K562 (cell line): ENCODE measurements at regions not wholly inside any gene's neighbourhood (a gene's known extent, or its start where the extent isn't known, plus 50 kb on each side); places are given as distances from the start of the nearest gene placed in this dataset.

ENCODE experiments used
- ATAC-seq: fragments of 200-7000 bp; cut with Tn5 transposase; 3 replicates; pipeline ENCODE4 v1.9.1; 2020; ENCODE audit warnings: moderate library complexity
- BruUV-seq: library from RNA; stranded (reverse); fragments of 400-500 nt; replicated peaks from 2 replicates; lab custom pipeline; 2021; lab: Mats Ljungman, UMichigan
- CTCF ChIA-PET: fragments of 300-600 bp; formaldehyde crosslinking; extraction: SDS; loops from one replicate; lab custom pipeline; 2021; ENCODE audit warnings: low intra/inter-chr PET ratio; lab: Yijun Ruan, JAX
- POLR2A ChIA-PET: fragments of 300-600, 350-650 bp; sonication (Branson Sonifier 250); formaldehyde crosslinking; extraction: SDS; loops from one replicate; lab custom pipeline; 2021; ENCODE audit warnings: antibody characterized with exemption, inconsistent platforms; lab: Yijun Ruan, JAX
- DNase-seq, 4 experiments: peaks; one replicate each; pipeline versions ENCODE4 v3.0.0 to v3.0.0-alpha.2; 2011 to 2018; ENCODE audit warnings: low spot score in 3 of 4, mixed read lengths in 3 of 4; ENCODE audit errors: extremely low read depth in 1 of 4
- FAIRE-seq: peaks from 2 replicates; lab custom pipeline; 2011; peaks lifted over from hg19 to GRCh38; lab: Jason Lieb, UNC
- H2AFZ ChIP-seq: 2 replicates; pipeline ENCODE4 v1.6.0; 2011; ENCODE audit warnings: low read depth, low read length, control low read depth, inconsistent platforms
- H3K27ac ChIP-seq: fragments of 200-600 bp; 3 replicates; pipeline ENCODE4 v1.8.0; 2011; ENCODE audit warnings: low read depth, mild to moderate bottlenecking, control low read depth, inconsistent platforms, low read length, moderate library complexity, mixed read lengths; ENCODE audit errors: extremely low read depth
- H3K27me3 ChIP-seq, 2 experiments: fragments of 300-600 bp in 1 of 2; 2 replicates in 1 of 2; 3 replicates in 1 of 2; pipeline versions ENCODE4 v1.6.0 to v1.8.0; 2011; ENCODE audit warnings: inconsistent platforms in 2 of 2, low read length in 2 of 2, mild to moderate bottlenecking in 1 of 2, mixed read lengths in 1 of 2, moderate library complexity in 1 of 2; ENCODE audit not compliant: control insufficient read depth in 2 of 2, insufficient read depth in 2 of 2
- H3K36me3 ChIP-seq: fragments of 300-600 bp; 3 replicates; pipeline ENCODE4 v1.8.0; 2011; ENCODE audit warnings: mild to moderate bottlenecking, low read length, inconsistent platforms; ENCODE audit not compliant: control insufficient read depth, insufficient read depth
- H3K4me1 ChIP-seq, 2 experiments: fragments of 200-600 bp in 1 of 2; replicated peaks in 1 of 2; 2 replicates in 1 of 2; 3 replicates in 1 of 2; pipeline versions ENCODE4 v1.5.1 to v1.8.0; 2011; ENCODE audit warnings: inconsistent platforms in 2 of 2, low read length in 2 of 2, mild to moderate bottlenecking in 1 of 2, mixed read lengths in 1 of 2, moderate library complexity in 1 of 2; ENCODE audit not compliant: control insufficient read depth in 2 of 2, insufficient read depth in 2 of 2
- H3K4me2 ChIP-seq: 2 replicates; pipeline ENCODE4 v1.6.1; 2011; ENCODE audit warnings: low read length, control low read depth, inconsistent platforms, mixed read lengths; ENCODE audit not compliant: insufficient read depth
- H3K4me3 ChIP-seq: fragments of 200-600 bp; sonication (generic), shearing (Covaris generic); 2 replicates; pipeline ENCODE4 v1.5.1; 2016; ENCODE audit warnings: control low read depth, inconsistent platforms
- H3K79me2 ChIP-seq: fragments of 200-600 bp; 3 replicates; pipeline ENCODE4 v1.8.0; 2011; ENCODE audit warnings: low read length, inconsistent platforms; ENCODE audit not compliant: control insufficient read depth, insufficient read depth
- H3K9ac ChIP-seq, 2 experiments: 2 replicates each; pipeline versions ENCODE4 v1.6.0 to v1.6.1; 2011; ENCODE audit warnings: low read depth in 2 of 2, low read length in 2 of 2, control low read depth in 1 of 2, inconsistent platforms in 1 of 2, mild to moderate bottlenecking in 1 of 2, mixed read lengths in 1 of 2; ENCODE audit not compliant: insufficient read depth in 1 of 2
- H3K9me1 ChIP-seq: one replicate; pipeline ENCODE4 v1.6.0; 2011; ENCODE audit warnings: inconsistent platforms, mild to moderate bottlenecking, low read length, moderate library complexity; ENCODE audit not compliant: control insufficient read depth, insufficient read depth
- H3K9me3 ChIP-seq: replicated peaks from 2 replicates; pipeline ENCODE4 v1.5.1; 2011; ENCODE audit warnings: low read depth, low read length, inconsistent platforms; ENCODE audit not compliant: control insufficient read depth, insufficient read depth
- H4K20me1 ChIP-seq: replicated peaks from 2 replicates; pipeline ENCODE4 v1.6.1; 2011; ENCODE audit warnings: low read length, inconsistent platforms, mixed read lengths; ENCODE audit not compliant: control insufficient read depth, insufficient read depth
- KDM2B ChIP-seq: fragments of 250-450 bp; sonication (Bioruptor Pico); IDR thresholded peaks from 2 replicates; pipeline ENCODE4 v1.8.0; 2021; ENCODE audit warnings: mild to moderate bottlenecking, moderate library complexity
- PYGO2 ChIP-seq: fragments of 450-650 bp; IDR thresholded peaks from 2 replicates; pipeline ENCODE4 v1.6.1; 2016; ENCODE audit warnings: mild to moderate bottlenecking, missing genetic modification characterization, moderate library complexity, missing compliant biosample characterization
- RFX7 ChIP-seq: fragments of 250-450 bp; sonication (Bioruptor Pico); IDR thresholded peaks from 2 replicates; pipeline ENCODE4 v1.5.1; 2021; ENCODE audit warnings: mild to moderate bottlenecking
- SMAD4 ChIP-seq: fragments of 250-450 bp; sonication (Bioruptor Pico); conservative IDR thresholded peaks from 2 replicates; pipeline ENCODE4 v1.8.0; 2021; ENCODE audit warnings: inconsistent platforms, mild to moderate bottlenecking, moderate library complexity
- ZNF184 ChIP-seq: sonication (generic); formaldehyde crosslinking; IDR thresholded peaks from 2 replicates; pipeline ENCODE4 v1.5.0; 2020; ENCODE audit warnings: missing genetic modification reagents
- WGBS: fragments of 100-300 bp; shearing (Covaris generic); methylation state at CpG from one replicate; pipeline ENCODE4 v1.1.6; 2016; ENCODE audit warnings: low coverage, mixed read lengths; ENCODE audit not compliant: insufficient coverage; ENCODE audit errors: missing lambda C conversion rate; 5-methylcytosine and 5-hydroxymethylcytosine counted together
- in situ Hi-C: fragments of 300-500 bp; cut with MboI; formaldehyde crosslinking; loops from 4 replicates; pipeline ENCODE4 v1.15.0; 2018; ENCODE audit warnings: inconsistent platforms, mixed read lengths
- intact Hi-C: fragments of 100-400 bp; cut with micrococcal nuclease; formaldehyde crosslinking; loops from 2 replicates; pipeline ENCODE4 v1.14.2; 2022
- TF ChIP-seq, protein P1 (sequence below): fragments of 250-450 bp; sonication (Bioruptor Pico); IDR thresholded peaks from 2 replicates; pipeline ENCODE4 v1.5.0; 2021; ENCODE audit warnings: mild to moderate bottlenecking, moderate library complexity
- TF ChIP-seq, protein P2 (sequence below): fragments of 250-450 bp; sonication (Bioruptor Pico); IDR thresholded peaks from 2 replicates; pipeline ENCODE4 v1.5.0; 2020; ENCODE audit warnings: mild to moderate bottlenecking, borderline replicate concordance
- TF ChIP-seq, protein P3 (sequence below): fragments of 450-650 bp; IDR thresholded peaks from 2 replicates; pipeline ENCODE4 v1.6.1; 2016; ENCODE audit warnings: low read depth

DNA sequence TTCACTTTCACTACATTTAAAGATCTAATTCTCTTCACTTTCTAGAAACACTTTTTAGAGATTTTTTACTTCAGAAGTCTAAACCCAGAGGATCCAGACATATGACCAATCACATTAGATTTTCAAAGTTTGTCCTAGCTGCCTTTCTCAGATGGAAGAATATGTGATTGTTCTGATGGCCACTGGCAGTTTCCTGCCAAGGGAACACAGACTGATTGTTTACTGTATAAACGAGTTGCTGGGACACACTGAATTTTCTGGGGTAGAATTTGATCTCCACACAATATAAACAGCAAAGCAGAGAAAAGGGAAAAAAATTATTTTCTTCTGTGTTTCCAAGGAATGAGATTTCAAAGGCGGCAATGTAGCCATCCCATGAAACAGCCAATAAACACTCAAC is 480.0 kb downstream of the TOX3 start (continued):
- TF ChIP-seq, protein P1, sequence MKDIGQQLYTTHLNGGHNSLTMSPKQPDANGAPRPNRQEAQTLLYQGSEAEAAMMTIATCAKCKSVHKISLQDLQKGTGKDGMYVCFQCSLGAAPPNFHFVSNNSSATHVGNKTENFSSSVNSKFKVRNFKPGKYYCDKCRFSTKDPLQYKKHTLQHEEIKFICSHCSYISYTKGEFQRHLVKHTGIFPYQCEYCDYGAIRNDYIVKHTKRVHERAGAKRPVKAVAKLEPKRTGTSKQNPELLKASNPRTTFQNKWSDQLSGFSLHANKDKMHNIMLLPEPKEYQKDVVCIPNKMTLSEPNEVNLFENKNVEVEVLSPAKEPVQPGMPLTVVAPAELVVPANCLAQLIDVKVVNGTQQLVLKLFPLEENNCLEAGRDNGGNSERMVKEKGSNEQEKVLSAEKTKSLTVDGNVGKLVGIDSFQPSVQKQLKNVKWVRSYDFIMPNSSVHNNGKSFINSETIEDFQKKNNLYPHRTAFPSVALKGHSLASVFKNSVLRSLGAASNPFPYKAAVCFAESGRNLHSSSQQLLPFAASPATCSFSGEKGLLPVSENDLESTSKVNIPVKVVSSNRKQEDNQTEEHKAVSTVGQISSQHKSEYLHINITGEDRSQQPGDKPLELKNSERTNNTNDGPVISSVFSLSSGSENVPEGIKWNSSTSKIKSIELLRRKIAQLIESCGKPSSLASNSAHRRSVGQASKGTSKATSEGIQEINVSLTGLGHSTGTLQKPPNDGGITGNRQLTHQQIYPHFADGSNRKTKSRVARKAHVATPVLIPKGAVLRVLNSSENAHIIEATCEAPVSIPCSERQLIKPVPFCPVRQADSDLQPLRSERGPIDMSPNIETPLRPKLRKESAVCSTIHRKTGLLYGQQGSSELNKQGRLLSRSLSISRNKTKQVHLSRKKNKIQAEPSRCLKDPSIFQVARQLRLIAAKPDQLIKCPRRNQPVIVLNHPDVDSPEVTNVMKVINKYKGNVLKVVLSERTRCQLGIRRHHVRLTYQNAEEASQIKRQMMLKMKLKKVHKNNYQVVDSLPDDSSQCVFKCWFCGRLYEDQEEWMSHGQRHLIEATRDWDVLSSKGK (CRISPR knock-in tag) = no peak
- TF ChIP-seq KDM2B (CRISPR knock-in tag) (no peak), SMAD4 (CRISPR knock-in tag) (no peak), PYGO2 (tag) (no peak)
- TF ChIP-seq, protein P2, sequence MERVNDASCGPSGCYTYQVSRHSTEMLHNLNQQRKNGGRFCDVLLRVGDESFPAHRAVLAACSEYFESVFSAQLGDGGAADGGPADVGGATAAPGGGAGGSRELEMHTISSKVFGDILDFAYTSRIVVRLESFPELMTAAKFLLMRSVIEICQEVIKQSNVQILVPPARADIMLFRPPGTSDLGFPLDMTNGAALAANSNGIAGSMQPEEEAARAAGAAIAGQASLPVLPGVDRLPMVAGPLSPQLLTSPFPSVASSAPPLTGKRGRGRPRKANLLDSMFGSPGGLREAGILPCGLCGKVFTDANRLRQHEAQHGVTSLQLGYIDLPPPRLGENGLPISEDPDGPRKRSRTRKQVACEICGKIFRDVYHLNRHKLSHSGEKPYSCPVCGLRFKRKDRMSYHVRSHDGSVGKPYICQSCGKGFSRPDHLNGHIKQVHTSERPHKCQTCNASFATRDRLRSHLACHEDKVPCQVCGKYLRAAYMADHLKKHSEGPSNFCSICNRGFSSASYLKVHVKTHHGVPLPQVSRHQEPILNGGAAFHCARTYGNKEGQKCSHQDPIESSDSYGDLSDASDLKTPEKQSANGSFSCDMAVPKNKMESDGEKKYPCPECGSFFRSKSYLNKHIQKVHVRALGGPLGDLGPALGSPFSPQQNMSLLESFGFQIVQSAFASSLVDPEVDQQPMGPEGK (CRISPR knock-in tag) = no peak
- TF ChIP-seq, all 486 proteins: peak for 0

DNA sequence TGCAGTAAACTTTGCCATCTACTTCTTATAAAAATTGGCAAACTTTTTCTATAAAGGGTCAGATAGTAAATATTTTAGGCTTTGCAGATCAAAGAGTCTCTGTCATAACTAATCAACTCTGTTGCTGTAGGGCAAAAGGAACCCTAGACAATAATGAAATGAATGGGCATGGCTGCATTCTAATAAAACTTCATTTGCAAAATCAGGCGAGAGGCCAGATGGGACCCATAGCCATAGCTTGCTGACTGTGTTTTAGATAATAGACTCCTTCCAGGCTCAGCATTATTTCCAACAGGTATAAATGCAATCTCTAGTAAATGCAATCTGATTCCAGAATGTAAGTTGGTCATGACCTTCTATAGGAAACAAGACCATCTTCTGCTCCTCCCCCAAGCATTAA is 490.7 kb downstream of the TOX3 start:
- Histone ChIP-seq H3K9me1 (no peaks in the 10 kb centered on the region), H3K79me2 (no peaks in the 10 kb centered on the region)
- CTCF ChIA-PET = no interaction called here
- no peak for TF ChIP-seq ZNF184 (CRISPR knock-in tag)
- no peak for TF ChIP-seq RFX7
- TF ChIP-seq, protein P3, sequence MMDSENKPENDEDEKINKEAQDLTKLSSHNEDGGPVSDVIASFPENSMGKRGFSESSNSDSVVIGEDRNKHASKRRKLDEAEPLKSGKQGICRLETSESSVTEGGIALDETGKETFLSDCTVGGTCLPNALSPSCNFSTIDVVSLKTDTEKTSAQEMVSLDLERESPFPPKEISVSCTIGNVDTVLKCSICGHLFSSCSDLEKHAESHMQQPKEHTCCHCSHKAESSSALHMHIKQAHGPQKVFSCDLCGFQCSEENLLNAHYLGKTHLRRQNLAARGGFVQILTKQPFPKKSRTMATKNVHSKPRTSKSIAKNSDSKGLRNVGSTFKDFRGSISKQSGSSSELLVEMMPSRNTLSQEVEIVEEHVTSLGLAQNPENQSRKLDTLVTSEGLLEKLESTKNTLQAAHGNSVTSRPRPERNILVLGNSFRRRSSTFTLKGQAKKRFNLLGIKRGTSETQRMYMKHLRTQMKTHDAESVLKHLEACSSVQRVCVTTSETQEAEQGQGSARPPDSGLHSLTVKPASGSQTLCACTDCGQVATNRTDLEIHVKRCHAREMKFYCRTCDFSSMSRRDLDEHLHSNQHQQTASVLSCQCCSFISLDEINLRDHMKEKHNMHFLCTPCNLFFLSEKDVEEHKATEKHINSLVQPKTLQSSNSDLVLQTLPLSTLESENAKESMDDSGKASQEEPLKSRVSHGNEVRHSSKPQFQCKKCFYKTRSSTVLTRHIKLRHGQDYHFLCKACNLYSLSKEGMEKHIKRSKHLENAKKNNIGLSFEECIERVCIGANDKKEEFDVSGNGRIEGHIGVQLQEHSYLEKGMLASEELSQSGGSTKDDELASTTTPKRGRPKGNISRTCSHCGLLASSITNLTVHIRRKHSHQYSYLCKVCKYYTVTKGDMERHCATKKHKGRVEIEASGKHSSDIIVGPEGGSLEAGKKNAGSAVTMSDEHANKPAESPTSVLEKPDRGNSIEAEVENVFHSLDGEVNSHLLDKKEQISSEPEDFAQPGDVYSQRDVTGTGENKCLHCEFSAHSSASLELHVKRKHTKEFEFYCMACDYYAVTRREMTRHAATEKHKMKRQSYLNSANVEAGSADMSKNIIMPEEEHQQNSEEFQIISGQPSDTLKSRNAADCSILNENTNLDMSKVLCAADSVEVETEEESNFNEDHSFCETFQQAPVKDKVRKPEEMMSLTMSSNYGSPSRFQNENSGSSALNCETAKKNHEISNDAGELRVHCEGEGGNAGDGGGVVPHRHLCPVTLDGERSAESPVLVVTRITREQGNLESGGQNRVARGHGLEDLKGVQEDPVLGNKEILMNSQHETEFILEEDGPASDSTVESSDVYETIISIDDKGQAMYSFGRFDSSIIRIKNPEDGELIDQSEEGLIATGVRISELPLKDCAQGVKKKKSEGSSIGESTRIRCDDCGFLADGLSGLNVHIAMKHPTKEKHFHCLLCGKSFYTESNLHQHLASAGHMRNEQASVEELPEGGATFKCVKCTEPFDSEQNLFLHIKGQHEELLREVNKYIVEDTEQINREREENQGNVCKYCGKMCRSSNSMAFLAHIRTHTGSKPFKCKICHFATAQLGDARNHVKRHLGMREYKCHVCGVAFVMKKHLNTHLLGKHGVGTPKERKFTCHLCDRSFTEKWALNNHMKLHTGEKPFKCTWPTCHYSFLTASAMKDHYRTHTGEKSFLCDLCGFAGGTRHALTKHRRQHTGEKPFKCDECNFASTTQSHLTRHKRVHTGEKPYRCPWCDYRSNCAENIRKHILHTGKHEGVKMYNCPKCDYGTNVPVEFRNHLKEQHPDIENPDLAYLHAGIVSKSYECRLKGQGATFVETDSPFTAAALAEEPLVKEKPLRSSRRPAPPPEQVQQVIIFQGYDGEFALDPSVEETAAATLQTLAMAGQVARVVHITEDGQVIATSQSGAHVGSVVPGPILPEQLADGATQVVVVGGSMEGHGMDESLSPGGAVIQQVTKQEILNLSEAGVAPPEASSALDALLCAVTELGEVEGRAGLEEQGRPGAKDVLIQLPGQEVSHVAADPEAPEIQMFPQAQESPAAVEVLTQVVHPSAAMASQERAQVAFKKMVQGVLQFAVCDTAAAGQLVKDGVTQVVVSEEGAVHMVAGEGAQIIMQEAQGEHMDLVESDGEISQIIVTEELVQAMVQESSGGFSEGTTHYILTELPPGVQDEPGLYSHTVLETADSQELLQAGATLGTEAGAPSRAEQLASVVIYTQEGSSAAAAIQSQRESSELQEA = no peak

More for the DNA sequence above, 490.7 kb downstream of the TOX3 start:
- Histone ChIP-seq H3K4me2 (no peak overlapping the region), H4K20me1 (no peaks in the 10 kb centered on the region), H3K4me1 (no peaks in the 10 kb centered on the region), H3K9ac (no peak overlapping the region), H2AFZ (no peak overlapping the region), H3K27ac (no peak overlapping the region), H3K27me3 (no peaks in the 10 kb centered on the region), H3K36me3 (no peaks in the 10 kb centered on the region), H3K9me3 (no peaks in the 10 kb centered on the region), H3K4me3 (no peak overlapping the region)
- POLR2A ChIA-PET = no interaction called here
- FAIRE-seq (no peak), ATAC-seq (no peak), DNase-seq (no peak)
- intact Hi-C loops (no loop called here), in situ Hi-C loops (no loop called here)
- WGBS = 0% methylated on average over 1 of the region's 1 CpG
- no TSS peak for BruUV-seq
